Stimulated activated CD8-positive, alpha-beta memory T cell treated with anti-CD3 and anti-CD28 coated beads, Interleukin-15, amount 100 ng/mL, for 48 hours (primary cell): ENCODE measurements at regions not wholly inside any gene's neighbourhood (a gene's known extent, or its start where the extent isn't known, plus 50 kb on each side); places are given as distances from the start of the nearest gene placed in this dataset.

Source experiments
- DNase-seq, 2 donors: peaks; one replicate each; pipeline ENCODE4 v3.0.0-alpha.2; 2020; ENCODE audit warnings: low read depth in 2 of 2

DNA sequence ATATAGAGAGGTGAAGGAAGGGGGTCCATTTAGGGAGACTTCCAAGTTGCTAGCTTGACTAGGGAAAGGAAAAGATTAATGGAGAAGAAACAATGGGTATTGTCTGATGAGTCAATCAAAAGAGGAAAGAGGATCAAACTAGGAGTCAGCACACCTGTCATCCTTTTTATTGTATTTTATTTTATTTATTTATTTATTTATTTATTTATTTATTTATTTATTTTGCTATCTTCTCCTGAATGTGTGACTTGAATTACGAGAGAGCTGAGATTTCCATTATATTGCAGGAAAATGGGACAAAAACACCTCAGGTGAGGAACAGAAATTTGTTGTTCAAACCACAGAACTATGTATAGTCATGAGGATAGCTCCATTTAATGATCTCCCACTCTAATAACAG lies 58.9 kb downstream of the NUDT11 start:
- DNase-seq, result no peak

DNA sequence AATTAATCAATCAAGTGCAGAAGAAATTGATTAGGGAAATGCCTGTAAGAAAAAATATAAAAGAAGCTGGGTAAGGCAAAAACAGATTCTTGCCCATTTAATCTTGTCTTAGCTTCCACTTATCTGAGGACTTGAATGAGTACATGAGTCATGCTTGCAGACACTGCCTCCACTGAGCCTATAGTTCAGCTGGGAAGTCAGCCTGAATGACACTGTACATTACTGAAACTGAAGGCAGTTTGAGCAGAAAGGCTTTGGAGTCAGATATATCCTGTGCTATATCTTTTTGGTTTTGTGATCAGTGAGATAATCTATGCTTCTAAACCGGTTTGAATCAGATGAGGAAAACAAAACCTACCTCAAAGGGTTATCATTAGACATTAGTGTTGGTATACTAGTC lies 61.3 kb downstream of the NUDT11 start:
- no peak for DNase-seq

DNA sequence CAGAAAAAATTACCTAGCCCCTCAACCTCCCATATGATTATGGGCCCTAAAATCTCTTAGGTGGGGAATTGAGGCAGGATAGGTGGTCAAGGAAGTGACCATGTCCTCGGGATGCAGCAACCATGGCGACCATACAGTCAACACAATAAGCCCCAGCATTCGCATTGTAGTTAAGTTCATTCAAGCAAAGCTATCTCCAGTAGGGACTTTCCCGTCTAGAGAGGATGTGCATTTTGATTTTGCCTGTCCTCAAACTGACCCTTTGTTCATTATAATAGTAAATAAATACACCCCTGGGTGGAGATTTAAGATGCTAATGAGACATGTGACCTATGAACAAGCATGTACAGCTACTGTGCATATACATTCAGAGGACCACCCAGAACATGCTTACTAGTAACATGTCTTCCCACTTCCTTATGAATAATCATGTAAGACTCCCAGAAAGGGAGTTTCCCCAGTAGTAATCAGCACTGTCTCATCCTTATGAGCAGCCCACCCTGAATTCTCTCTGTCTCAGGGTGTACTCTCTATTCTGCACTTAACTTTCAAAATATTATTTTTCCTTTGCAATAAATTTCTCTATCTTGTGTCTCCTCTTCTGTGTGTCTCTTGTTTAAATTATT lies 74.3 kb downstream of the NUDT11 start:
- DNase-seq, result no peak

GRCh38 chrX:51420610-51421009 lies 75.8 kb downstream of the NUDT11 start:
- peak in 1 of 2 donors; percentile 3 for DNase-seq

GRCh38 chrX:51408462-51408861 lies 75.8 kb downstream of the NUDT10 start:
- DNase-seq, result no peak

DNA sequence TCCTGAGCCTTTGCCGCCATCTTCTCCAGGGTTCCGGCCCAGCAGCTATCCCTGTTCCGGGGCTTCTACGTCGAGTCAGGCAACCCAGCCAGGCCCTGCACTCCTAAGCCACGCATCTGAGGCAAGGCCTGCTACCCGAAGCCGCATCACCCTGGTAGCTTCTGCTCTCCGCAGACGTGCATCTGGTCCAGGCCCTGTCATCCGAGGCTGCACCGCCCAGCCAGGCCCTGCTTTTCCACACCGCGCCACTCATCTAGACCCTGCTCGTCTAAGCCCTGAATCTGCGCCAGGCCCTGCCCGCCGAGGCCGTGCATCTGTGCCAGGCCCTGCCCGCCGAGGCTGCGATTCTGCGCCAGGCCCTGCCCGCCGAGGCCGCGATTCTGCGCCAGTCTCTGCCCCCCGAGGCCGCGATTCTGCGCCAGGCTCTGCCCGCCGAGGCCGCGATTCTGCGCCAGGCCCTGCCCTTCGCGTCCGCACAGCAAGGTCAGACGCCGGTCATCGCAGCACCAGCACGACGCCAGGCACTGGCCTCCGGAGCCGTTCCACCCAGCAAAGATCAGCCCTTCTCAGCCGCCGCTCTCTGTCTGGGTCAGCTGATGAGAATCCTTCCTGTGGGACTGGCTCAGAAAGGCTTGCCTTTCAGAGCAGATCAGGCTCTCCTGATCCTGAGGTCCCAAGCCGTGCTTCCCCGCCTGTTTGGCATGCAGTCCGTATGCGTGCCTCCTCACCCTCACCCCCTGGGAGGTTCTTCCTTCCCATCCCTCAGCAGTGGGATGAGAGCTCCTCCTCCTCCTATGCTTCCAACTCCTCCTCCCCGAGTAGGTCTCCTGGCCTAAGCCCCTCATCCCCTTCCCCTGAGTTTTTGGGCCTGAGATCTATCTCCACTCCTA lies 75.1 kb downstream of the NUDT10 start:
- DNase-seq, result no peak

DNA sequence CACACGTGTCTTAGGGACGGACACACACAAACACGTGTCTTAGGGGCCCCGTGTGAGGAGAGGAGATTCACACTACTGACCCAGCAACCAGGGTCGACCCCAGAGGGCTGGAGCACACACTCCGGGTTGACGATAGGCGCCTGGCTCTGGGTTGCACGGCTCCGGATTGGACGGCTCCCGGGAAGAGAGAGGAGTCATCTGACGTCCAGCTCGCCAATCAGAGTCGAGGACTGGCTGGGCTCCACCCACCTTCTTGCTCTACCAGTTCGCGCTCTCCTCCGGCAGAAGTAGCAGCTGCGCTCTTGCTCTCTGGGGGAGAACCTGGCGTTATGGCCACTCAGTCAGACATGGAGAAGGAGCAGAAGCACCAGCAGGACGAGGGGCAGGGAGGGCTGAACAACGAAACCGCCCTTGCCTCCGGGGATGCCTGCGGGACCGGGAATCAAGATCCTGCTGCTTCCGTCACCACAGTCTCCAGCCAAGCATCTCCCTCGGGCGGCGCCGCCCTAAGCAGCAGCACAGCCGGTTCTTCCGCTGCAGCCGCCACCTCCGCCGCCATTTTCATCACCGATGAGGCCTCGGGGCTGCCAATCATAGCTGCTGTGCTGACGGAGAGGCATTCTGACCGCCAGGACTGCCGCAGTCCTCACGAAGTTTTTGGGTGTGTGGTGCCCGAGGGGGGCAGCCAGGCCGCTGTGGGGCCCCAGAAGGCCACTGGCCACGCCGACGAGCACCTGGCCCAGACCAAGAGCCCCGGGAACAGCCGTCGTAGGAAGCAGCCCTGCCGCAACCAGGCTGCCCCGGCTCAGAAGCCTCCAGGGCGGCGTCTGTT lies 74.3 kb downstream of the NUDT10 start:
- no peak for DNase-seq

GRCh38 chrX:51404445-51404844 lies 71.8 kb downstream of the NUDT10 start:
- no peak for DNase-seq

- DNase-seq, result peak; percentile 27 to 28
Measured at GRCh38 chrX:51395810-51396728, 63.4 kb downstream of the NUDT10 start.

DNA sequence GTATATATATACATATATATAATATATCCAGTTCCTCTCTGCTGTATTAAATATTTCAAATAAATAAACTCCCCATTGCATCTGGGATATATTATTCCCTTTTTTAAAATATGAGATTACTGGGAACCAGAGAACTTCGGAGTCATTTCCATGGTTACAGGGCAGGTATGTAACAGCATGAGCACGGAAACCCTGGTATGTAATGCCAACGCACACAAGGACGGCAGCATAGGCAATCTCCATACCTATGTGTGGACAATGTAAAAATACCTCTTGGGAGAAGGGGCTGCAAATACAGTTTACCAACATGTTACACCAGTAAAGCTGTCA lies 62.8 kb downstream of the NUDT10 start:
- no peak for DNase-seq
